ES-I3 (cell line): ENCODE measurements at regions not wholly inside any gene's neighbourhood (a gene's known extent, or its start where the extent isn't known, plus 50 kb on each side); places are given as distances from the start of the nearest gene placed in this dataset.
"Not testable (repeated sequence)": the region's sequence is repeated elsewhere in the genome, so short reads cannot be mapped to it uniquely, and the experiment has no call there.

Experiments
- H3K36me3 ChIP-seq: 2 replicates; pipeline ENCODE4 v1.6.1; 2013; ENCODE audit warnings: mild to moderate bottlenecking, low read length, control low read depth, moderate library complexity; ENCODE audit not compliant: insufficient read depth
- H3K4me1 ChIP-seq: 2 replicates; pipeline ENCODE4 v1.6.1; 2013; ENCODE audit warnings: mild to moderate bottlenecking, control low read depth, low read length; ENCODE audit not compliant: insufficient read depth
- H3K9ac ChIP-seq: 2 replicates; pipeline ENCODE4 v1.6.1; 2013; ENCODE audit warnings: low read depth, mild to moderate bottlenecking, low read length, moderate library complexity
- H3K9me3 ChIP-seq: 2 replicates; pipeline ENCODE4 v1.6.1; 2013; ENCODE audit warnings: mild to moderate bottlenecking, low read length, moderate library complexity; ENCODE audit not compliant: control insufficient read depth, insufficient read depth

- not testable (repeated sequence) for H3K4me1 ChIP-seq
Observed at GRCh38 chr1:74877366-74877765, 144.4 kb downstream of the TYW3 start.

GRCh38 chr1:74895411-74895810, 162.5 kb downstream of the TYW3 start:
- H3K4me1 ChIP-seq = no peaks in the 10 kb centered on the region
- no peaks in the 10 kb centered on the region for H3K9me3 ChIP-seq
- H3K36me3 ChIP-seq = no peaks in the 10 kb centered on the region
- H3K9ac ChIP-seq = no peak overlapping the region

More at GRCh38 chr1:74877366-74877765, 144.4 kb downstream of the TYW3 start:
- H3K36me3 ChIP-seq, H3K9ac ChIP-seq, H3K9me3 ChIP-seq: not testable (repeated sequence)

GRCh38 chr1:74908131-74908530, 175.2 kb downstream of the TYW3 start:
- H3K36me3 ChIP-seq = no peaks in the 10 kb centered on the region

GRCh38 chr1:74908797-74909196, 175.8 kb downstream of the TYW3 start:
- H3K36me3 ChIP-seq = no peaks in the 10 kb centered on the region
- no peaks in the 10 kb centered on the region for H3K4me1 ChIP-seq
- no peak overlapping the region for H3K9ac ChIP-seq
- 0 out of 2 replicates have a peak, but pooled peaks cover under 1% of the 10 kb centered on the region for H3K9me3 ChIP-seq

More at GRCh38 chr1:74908131-74908530, 175.2 kb downstream of the TYW3 start:
- Histone ChIP-seq H3K9ac (no peak overlapping the region), H3K9me3 (no peaks in the 10 kb centered on the region), H3K4me1 (no peaks in the 10 kb centered on the region)

GRCh38 chr1:74913978-74914377, 181.0 kb downstream of the TYW3 start:
- Histone ChIP-seq H3K36me3 (no peaks in the 10 kb centered on the region), H3K9ac (no peak overlapping the region), H3K9me3 (peaks cover 4% of the 10 kb centered on the region; the same call in 1 of the 2 replicates), H3K4me1 (no peaks in the 10 kb centered on the region)

GRCh38 chr1:74933500-74933899, 200.5 kb downstream of the TYW3 start:
- Histone ChIP-seq H3K9ac (no peak overlapping the region), H3K4me1 (no peaks in the 10 kb centered on the region), H3K36me3 (no peaks in the 10 kb centered on the region), H3K9me3 (no peaks in the 10 kb centered on the region)

- H3K9ac ChIP-seq = no peak overlapping the region
- no peaks in the 10 kb centered on the region for H3K4me1 ChIP-seq
Observed at GRCh38 chr1:74935446-74935845, 198.7 kb upstream of the LHX8 start.

GRCh38 chr1:74937176-74937575, 197.0 kb upstream of the LHX8 start:
- Histone ChIP-seq H3K4me1 (no peaks in the 10 kb centered on the region), H3K9ac (no peak overlapping the region), H3K36me3 (no peaks in the 10 kb centered on the region), H3K9me3 (no peaks in the 10 kb centered on the region)

More at GRCh38 chr1:74935446-74935845, 198.7 kb upstream of the LHX8 start:
- no peaks in the 10 kb centered on the region for H3K9me3 ChIP-seq
- no peaks in the 10 kb centered on the region for H3K36me3 ChIP-seq

- no peaks in the 10 kb centered on the region for H3K4me1 ChIP-seq
- H3K36me3 ChIP-seq = no peaks in the 10 kb centered on the region
- H3K9ac ChIP-seq = no peak overlapping the region
Observed at GRCh38 chr1:74943046-74943445, 191.1 kb upstream of the LHX8 start.

GRCh38 chr1:74946388-74946787, 187.8 kb upstream of the LHX8 start:
- Histone ChIP-seq H3K4me1 (no peaks in the 10 kb centered on the region), H3K9ac (no peak overlapping the region), H3K9me3 (no peaks in the 10 kb centered on the region), H3K36me3 (no peaks in the 10 kb centered on the region)

More at GRCh38 chr1:74943046-74943445, 191.1 kb upstream of the LHX8 start:
- no peaks in the 10 kb centered on the region for H3K9me3 ChIP-seq

GRCh38 chr1:74949348-74949747, 184.8 kb upstream of the LHX8 start:
- not testable (repeated sequence) for H3K9me3 ChIP-seq, H3K4me1 ChIP-seq, H3K36me3 ChIP-seq

GRCh38 chr1:74951981-74952380, 182.2 kb upstream of the LHX8 start:
- H3K9me3 ChIP-seq, H3K4me1 ChIP-seq, H3K36me3 ChIP-seq, H3K9ac ChIP-seq: not testable (repeated sequence)

More at GRCh38 chr1:74949348-74949747, 184.8 kb upstream of the LHX8 start:
- H3K9ac ChIP-seq = not testable (repeated sequence)

- no peak overlapping the region for H3K9ac ChIP-seq
- H3K4me1 ChIP-seq = no peaks in the 10 kb centered on the region
- no peaks in the 10 kb centered on the region for H3K9me3 ChIP-seq
- H3K36me3 ChIP-seq = no peaks in the 10 kb centered on the region
Observed at GRCh38 chr1:74952786-74953185, 181.4 kb upstream of the LHX8 start.

- no peaks in the 10 kb centered on the region for H3K9me3 ChIP-seq
- H3K36me3 ChIP-seq = no peaks in the 10 kb centered on the region
- H3K4me1 ChIP-seq = no peaks in the 10 kb centered on the region
- no peak overlapping the region for H3K9ac ChIP-seq
Observed at GRCh38 chr1:74953622-74954021, 180.6 kb upstream of the LHX8 start.

- Histone ChIP-seq H3K4me1 (no peaks in the 10 kb centered on the region), H3K9me3 (no peaks in the 10 kb centered on the region), H3K36me3 (no peaks in the 10 kb centered on the region), H3K9ac (no peak overlapping the region)
Observed at GRCh38 chr1:74963120-74963519, 171.1 kb upstream of the LHX8 start.
